AG04450 (cell line): ENCODE measurements at regions not wholly inside any gene's neighbourhood (a gene's known extent, or its start where the extent isn't known, plus 50 kb on each side); places are given as distances from the start of the nearest gene placed in this dataset.

ENCODE experiments used
- CTCF ChIA-PET: fragments of 300-600, 350-600 bp; formaldehyde crosslinking; extraction: SDS; loops from one replicate; lab custom pipeline; 2022; ENCODE audit warnings: antibody characterized with exemption, inconsistent platforms; lab: Charles Lee
- POLR2A ChIA-PET: fragments of 350-600 bp; formaldehyde crosslinking; extraction: SDS; loops from one replicate; lab custom pipeline; 2021; ENCODE audit warnings: antibody characterized with exemption, inconsistent platforms; lab: Yijun Ruan, JAX
- DNase-seq: peaks from one replicate; pipeline ENCODE4 v3.0.0-alpha.2; 2011; ENCODE audit warnings: low read depth, low spot score
- H3K27ac ChIP-seq: one replicate; pipeline ENCODE4 v1.5.1; 2012; ENCODE audit warnings: low read depth, low read length, control low read depth
- H3K27me3 ChIP-seq: one replicate; pipeline ENCODE4 v1.6.0; 2012; ENCODE audit warnings: low read length; ENCODE audit not compliant: control insufficient read depth, insufficient read depth
- H3K4me3 ChIP-seq: 2 replicates; pipeline ENCODE4 v1.5.1; 2011; ENCODE audit warnings: mild to moderate bottlenecking, low read depth, low read length, control low read depth
- H3K9me3 ChIP-seq: 2 replicates; pipeline ENCODE4 v1.5.1; 2012; ENCODE audit warnings: low read length; ENCODE audit not compliant: control insufficient read depth, insufficient read depth
- TF ChIP-seq, protein P1 (sequence below): IDR thresholded peaks from 2 replicates; pipeline ENCODE4 v1.5.1; 2011; ENCODE audit warnings: low read depth, low read length, control low read depth, inconsistent platforms

GRCh38 chr1:30310966-30311742 lies 412.2 kb downstream of the MATN1 start:
- Histone ChIP-seq H3K27ac (no peak overlapping the region), H3K4me3 (no peak overlapping the region), H3K27me3 (no peaks in the 10 kb centered on the region), H3K9me3 (no peaks in the 10 kb centered on the region)
- POLR2A ChIA-PET = no interaction called here
- DNase-seq = no peak
- CTCF ChIA-PET = interaction anchor here (0.7 to 0.9 kb wide), 2 partner anchors 69 to 107 kb away, joined by 3 to 4 read pairs; no protein-coding TSS in a partner anchor
- TF ChIP-seq, protein P1, sequence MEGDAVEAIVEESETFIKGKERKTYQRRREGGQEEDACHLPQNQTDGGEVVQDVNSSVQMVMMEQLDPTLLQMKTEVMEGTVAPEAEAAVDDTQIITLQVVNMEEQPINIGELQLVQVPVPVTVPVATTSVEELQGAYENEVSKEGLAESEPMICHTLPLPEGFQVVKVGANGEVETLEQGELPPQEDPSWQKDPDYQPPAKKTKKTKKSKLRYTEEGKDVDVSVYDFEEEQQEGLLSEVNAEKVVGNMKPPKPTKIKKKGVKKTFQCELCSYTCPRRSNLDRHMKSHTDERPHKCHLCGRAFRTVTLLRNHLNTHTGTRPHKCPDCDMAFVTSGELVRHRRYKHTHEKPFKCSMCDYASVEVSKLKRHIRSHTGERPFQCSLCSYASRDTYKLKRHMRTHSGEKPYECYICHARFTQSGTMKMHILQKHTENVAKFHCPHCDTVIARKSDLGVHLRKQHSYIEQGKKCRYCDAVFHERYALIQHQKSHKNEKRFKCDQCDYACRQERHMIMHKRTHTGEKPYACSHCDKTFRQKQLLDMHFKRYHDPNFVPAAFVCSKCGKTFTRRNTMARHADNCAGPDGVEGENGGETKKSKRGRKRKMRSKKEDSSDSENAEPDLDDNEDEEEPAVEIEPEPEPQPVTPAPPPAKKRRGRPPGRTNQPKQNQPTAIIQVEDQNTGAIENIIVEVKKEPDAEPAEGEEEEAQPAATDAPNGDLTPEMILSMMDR = no peak

- H3K9me3 ChIP-seq = no peaks in the 10 kb centered on the region
- no peaks in the 10 kb centered on the region for H3K27me3 ChIP-seq
- TF ChIP-seq, protein P1 = no peak
- no peak overlapping the region for H3K27ac ChIP-seq
- ChIA-PET POLR2A (no interaction called here), CTCF (no interaction called here)
- H3K4me3 ChIP-seq = no peak overlapping the region
- DNase-seq = no peak
Observed at GRCh38 chr1:30307182-30307581, 416.2 kb downstream of the MATN1 start.

DNA sequence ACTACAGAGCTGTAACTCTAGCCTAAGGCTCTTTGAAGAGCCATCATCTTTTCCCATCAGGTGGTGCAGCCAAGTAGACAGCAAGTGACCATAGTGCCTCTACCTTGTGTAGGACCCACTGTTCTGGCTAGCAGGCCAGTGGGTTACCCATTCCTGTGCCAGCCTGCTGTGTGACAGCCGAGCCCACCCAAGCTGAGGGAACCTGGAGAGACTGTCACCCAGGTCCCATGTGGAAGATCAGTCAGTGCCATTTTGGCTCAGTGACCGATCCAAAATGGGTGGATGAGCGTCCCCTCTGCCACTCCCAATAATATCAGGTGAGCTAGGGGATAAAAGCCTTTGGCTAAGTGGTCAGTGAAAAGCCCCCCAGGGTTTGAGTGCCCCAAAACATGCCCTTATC lies 417.9 kb downstream of the MATN1 start:
- Histone ChIP-seq H3K27me3 (no peaks in the 10 kb centered on the region), H3K27ac (no peak overlapping the region), H3K4me3 (no peak overlapping the region), H3K9me3 (no peaks in the 10 kb centered on the region)
- POLR2A ChIA-PET = no interaction called here
- CTCF ChIA-PET = no interaction called here
- TF ChIP-seq, protein P1 = no peak
- no peak for DNase-seq

DNA sequence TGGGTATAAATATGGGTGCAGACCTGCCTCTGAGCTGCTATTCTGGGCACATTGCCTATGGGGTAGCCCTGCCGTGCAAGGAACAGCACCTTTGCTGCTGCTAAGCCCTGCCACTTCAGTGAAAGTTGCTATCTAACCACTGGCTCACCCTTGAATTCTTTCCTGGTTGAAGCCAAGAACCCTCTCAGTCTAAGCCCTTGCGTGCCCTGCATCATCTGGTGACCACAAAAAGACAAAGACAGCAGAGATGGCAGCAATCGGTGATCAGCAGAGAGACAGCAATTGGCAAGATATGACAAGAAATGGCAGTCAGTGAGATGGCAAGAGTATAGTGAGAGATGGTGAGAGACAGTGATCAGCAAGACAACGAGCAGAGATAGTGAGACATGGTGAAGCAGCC lies 418.3 kb downstream of the MATN1 start:
- Histone ChIP-seq H3K4me3 (no peak overlapping the region), H3K27ac (no peak overlapping the region), H3K9me3 (no peaks in the 10 kb centered on the region), H3K27me3 (no peaks in the 10 kb centered on the region)
- ChIA-PET POLR2A (no interaction called here), CTCF (no interaction called here)
- no peak for DNase-seq
- TF ChIP-seq, protein P1 = no peak

GRCh38 chr1:30304080-30304479 lies 419.3 kb downstream of the MATN1 start:
- no peak overlapping the region for H3K27ac ChIP-seq
- DNase-seq = no peak
- CTCF ChIA-PET = no interaction called here
- TF ChIP-seq, protein P1 = no peak
- no peaks in the 10 kb centered on the region for H3K27me3 ChIP-seq
- no peaks in the 10 kb centered on the region for H3K9me3 ChIP-seq
- POLR2A ChIA-PET = no interaction called here
- H3K4me3 ChIP-seq = no peak overlapping the region
